HEK293 (cell line): ENCODE measurements at regions not wholly inside any gene's neighbourhood (a gene's known extent, or its start where the extent isn't known, plus 50 kb on each side); places are given as distances from the start of the nearest gene placed in this dataset.

Source experiments
- BCL11A ChIP-seq: fragments of 450-650 bp; formaldehyde crosslinking; IDR thresholded peaks from 2 replicates; pipeline ENCODE4 v1.5.1; 2016; ENCODE audit warnings: low read depth, missing biosample characterization, missing genetic modification characterization
- HOXA7 ChIP-seq: sonication (generic); formaldehyde crosslinking; IDR thresholded peaks from 2 replicates; pipeline ENCODE4 v1.8.1; 2022; ENCODE audit warnings: missing genetic modification reagents, borderline replicate concordance
- YY1 ChIP-seq: fragments of 450-650 bp; formaldehyde crosslinking; IDR thresholded peaks from 2 replicates; pipeline ENCODE4 v1.5.1; 2018; ENCODE audit warnings: missing biosample characterization, missing genetic modification characterization
- ZBTB8A ChIP-seq: fragments of 450-650 bp; formaldehyde crosslinking; IDR thresholded peaks from 2 replicates; pipeline ENCODE4 v1.5.1; 2016; ENCODE audit warnings: missing biosample characterization, missing genetic modification characterization
- ZNF239 ChIP-seq: fragments of 450-650 bp; formaldehyde crosslinking; IDR thresholded peaks from 2 replicates; pipeline ENCODE4 v1.5.1; 2016; ENCODE audit warnings: missing biosample characterization, missing genetic modification characterization
- ZNF266 ChIP-seq: fragments of 450-650 bp; formaldehyde crosslinking; IDR thresholded peaks from 2 replicates; pipeline ENCODE4 v1.5.1; 2016; ENCODE audit warnings: missing biosample characterization, missing genetic modification characterization, low read depth
- ZNF280D ChIP-seq: fragments of 450-650 bp; formaldehyde crosslinking; IDR thresholded peaks from 2 replicates; pipeline ENCODE4 v1.5.1; 2016; ENCODE audit warnings: missing biosample characterization, missing genetic modification characterization
- ZNF510 ChIP-seq: fragments of 450-650 bp; formaldehyde crosslinking; IDR thresholded peaks from 2 replicates; pipeline ENCODE4 v1.5.1; 2018; ENCODE audit warnings: mild to moderate bottlenecking, missing genetic modification characterization, missing biosample characterization; ENCODE audit not compliant: insufficient replicate concordance
- ZNF558 ChIP-seq: fragments of 450-650 bp; formaldehyde crosslinking; IDR thresholded peaks from 2 replicates; pipeline ENCODE4 v1.5.1; 2016; ENCODE audit warnings: missing biosample characterization, missing genetic modification characterization
- ZNF629 ChIP-seq: fragments of 450-650 bp; formaldehyde crosslinking; IDR thresholded peaks from 2 replicates; pipeline ENCODE4 v1.5.1; 2017; ENCODE audit warnings: missing biosample characterization, missing genetic modification characterization
- ZNF843 ChIP-seq: fragments of 450-650 bp; formaldehyde crosslinking; IDR thresholded peaks from 2 replicates; pipeline ENCODE4 v1.5.1; 2016; ENCODE audit warnings: missing biosample characterization, missing genetic modification characterization
- ZXDB ChIP-seq: fragments of 450-650 bp; formaldehyde crosslinking; IDR thresholded peaks from 2 replicates; pipeline ENCODE4 v1.5.1; 2016; ENCODE audit warnings: missing biosample characterization, missing genetic modification characterization
- TF ChIP-seq, protein P1 (sequence below): fragments of 450-650 bp; formaldehyde crosslinking; IDR thresholded peaks from 2 replicates; pipeline ENCODE4 v1.5.1; 2016; ENCODE audit warnings: missing biosample characterization, missing genetic modification characterization
- TF ChIP-seq, protein P2 (sequence below): fragments of 450-650 bp; formaldehyde crosslinking; IDR thresholded peaks from 2 replicates; pipeline ENCODE4 v1.5.1; 2016; ENCODE audit warnings: missing biosample characterization, missing genetic modification characterization

GRCh38 chr3:105187344-105187743 lies 179.4 kb upstream of the ALCAM start:
- TF ChIP-seq YY1 (no peak), HOXA7 (no peak), ZNF266 (tag by site-specific recombination) (no peak), ZNF239 (tag by site-specific recombination) (no peak), ZXDB (tag by site-specific recombination) (no peak), BCL11A (tag by site-specific recombination) (no peak), ZBTB8A (no peak), ZNF843 (tag by site-specific recombination) (no peak), ZNF510 (tag by site-specific recombination) (no peak), ZNF629 (no peak), ZNF280D (tag by site-specific recombination) (no peak), ZNF558 (tag by site-specific recombination) (no peak)
- TF ChIP-seq, protein P1, sequence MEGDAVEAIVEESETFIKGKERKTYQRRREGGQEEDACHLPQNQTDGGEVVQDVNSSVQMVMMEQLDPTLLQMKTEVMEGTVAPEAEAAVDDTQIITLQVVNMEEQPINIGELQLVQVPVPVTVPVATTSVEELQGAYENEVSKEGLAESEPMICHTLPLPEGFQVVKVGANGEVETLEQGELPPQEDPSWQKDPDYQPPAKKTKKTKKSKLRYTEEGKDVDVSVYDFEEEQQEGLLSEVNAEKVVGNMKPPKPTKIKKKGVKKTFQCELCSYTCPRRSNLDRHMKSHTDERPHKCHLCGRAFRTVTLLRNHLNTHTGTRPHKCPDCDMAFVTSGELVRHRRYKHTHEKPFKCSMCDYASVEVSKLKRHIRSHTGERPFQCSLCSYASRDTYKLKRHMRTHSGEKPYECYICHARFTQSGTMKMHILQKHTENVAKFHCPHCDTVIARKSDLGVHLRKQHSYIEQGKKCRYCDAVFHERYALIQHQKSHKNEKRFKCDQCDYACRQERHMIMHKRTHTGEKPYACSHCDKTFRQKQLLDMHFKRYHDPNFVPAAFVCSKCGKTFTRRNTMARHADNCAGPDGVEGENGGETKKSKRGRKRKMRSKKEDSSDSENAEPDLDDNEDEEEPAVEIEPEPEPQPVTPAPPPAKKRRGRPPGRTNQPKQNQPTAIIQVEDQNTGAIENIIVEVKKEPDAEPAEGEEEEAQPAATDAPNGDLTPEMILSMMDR (tag by site-specific recombination) = no peak
- TF ChIP-seq, protein P2, sequence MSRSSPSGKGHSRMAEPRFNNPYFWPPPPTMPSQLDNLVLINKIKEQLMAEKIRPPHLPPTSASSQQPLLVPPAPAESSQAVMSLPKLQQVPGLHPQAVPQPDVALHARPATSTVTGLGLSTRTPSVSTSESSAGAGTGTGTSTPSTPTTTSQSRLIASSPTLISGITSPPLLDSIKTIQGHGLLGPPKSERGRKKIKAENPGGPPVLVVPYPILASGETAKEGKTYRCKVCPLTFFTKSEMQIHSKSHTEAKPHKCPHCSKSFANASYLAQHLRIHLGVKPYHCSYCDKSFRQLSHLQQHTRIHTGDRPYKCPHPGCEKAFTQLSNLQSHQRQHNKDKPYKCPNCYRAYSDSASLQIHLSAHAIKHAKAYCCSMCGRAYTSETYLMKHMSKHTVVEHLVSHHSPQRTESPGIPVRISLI (tag by site-specific recombination) = no peak
